ENCODE measurements at regions not wholly inside any gene's neighbourhood (a gene's known extent, or its start where the extent isn't known, plus 50 kb on each side); places are given as distances from the start of the nearest gene placed in this dataset.

DNA sequence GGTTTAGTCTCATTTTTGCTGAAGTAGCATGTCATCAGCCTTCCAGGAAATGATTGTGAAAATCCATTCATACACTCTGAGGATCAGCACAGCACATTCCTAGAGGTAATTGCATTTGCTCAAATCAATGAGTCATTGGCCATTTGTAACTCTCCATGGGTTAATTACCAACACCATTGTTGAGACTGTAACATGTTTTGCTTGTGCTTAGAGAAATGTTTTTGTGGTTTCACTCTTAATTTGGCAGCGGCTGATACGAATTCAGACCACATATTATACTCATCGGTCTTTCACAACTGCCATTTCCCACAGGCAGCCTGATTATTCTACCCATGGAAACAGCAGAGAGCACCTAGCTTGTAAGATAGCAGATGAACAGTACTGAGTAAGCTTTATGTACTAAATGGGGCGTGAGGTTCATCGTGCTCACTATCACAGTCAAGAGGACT lies 110.3 kb downstream of the NHLRC3 start:
- TF ChIP-seq, protein P1, sequence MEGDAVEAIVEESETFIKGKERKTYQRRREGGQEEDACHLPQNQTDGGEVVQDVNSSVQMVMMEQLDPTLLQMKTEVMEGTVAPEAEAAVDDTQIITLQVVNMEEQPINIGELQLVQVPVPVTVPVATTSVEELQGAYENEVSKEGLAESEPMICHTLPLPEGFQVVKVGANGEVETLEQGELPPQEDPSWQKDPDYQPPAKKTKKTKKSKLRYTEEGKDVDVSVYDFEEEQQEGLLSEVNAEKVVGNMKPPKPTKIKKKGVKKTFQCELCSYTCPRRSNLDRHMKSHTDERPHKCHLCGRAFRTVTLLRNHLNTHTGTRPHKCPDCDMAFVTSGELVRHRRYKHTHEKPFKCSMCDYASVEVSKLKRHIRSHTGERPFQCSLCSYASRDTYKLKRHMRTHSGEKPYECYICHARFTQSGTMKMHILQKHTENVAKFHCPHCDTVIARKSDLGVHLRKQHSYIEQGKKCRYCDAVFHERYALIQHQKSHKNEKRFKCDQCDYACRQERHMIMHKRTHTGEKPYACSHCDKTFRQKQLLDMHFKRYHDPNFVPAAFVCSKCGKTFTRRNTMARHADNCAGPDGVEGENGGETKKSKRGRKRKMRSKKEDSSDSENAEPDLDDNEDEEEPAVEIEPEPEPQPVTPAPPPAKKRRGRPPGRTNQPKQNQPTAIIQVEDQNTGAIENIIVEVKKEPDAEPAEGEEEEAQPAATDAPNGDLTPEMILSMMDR (IDR thresholded peaks at IDR 0.05) = no peak
- no peak for TF ChIP-seq POLR2A (IDR thresholded peaks at IDR 0.05)

Data from Peyer's patch (tissue), 4 donors.